A673 (cell line): ENCODE measurements at regions not wholly inside any gene's neighbourhood (a gene's known extent, or its start where the extent isn't known, plus 50 kb on each side); places are given as distances from the start of the nearest gene placed in this dataset.

ENCODE experiments used
- CTCF ChIP-seq: fragments of 300-800, 200-600 bp; sonication (generic); conservative IDR thresholded peaks from 2 replicates; pipeline ENCODE4 v1.5.1; 2017; ENCODE audit warnings: low read depth, mild to moderate bottlenecking, antibody characterized with exemption, low read length, moderate library complexity, mixed read lengths
- EZH2 ChIP-seq: fragments of 200-600 bp; sonication (generic); IDR thresholded peaks from 2 replicates; pipeline ENCODE4 v1.6.1; 2017; ENCODE audit warnings: borderline replicate concordance, low read depth, mild to moderate bottlenecking, mixed read lengths, antibody characterized with exemption, low read length; ENCODE audit not compliant: poor library complexity, severe bottlenecking

- TF ChIP-seq CTCF: no peak
- TF ChIP-seq EZH2: no peak
Observed at GRCh38 chrX:103151799-103152198, 58.9 kb upstream of the NXF3 start.
